ENCODE measurements at regions not wholly inside any gene's neighbourhood (a gene's known extent, or its start where the extent isn't known, plus 50 kb on each side); places are given as distances from the start of the nearest gene placed in this dataset.

GRCh38 chr9:108149326-108149725, 659.8 kb upstream of the KLF4 start:
- H3K9me3 ChIP-seq: no peaks in the 10 kb centered on the region
- H3K27ac ChIP-seq: no peak overlapping the region
- ATAC-seq: no peak
- intact Hi-C loops (cut with DNase I): loop anchor here in 1 of 2 donors (10.0 kb wide), 1 partner anchor 115 kb away; no protein-coding TSS in a partner anchor
- WGBS, 3 donors: 45 to 57% (median 49%) methylated on average over 4 of the region's 4 CpGs
- H3K27me3 ChIP-seq (ENCODE audit: insufficient read depth in 3 of 3, low read length in 2 of 3): no peaks in the 10 kb centered on the region
- DNase-seq: no peak
- H3K4me3 ChIP-seq: no peak overlapping the region
- TF ChIP-seq CTCF (IDR thresholded peaks at IDR 0.05): no peak
- no peaks in the 10 kb centered on the region for H3K36me3 ChIP-seq (ENCODE audit: insufficient read depth in 1 of 2, low read depth in 1 of 2)
- peaks cover 10% of the 10 kb centered on the region for H3K4me1 ChIP-seq

- no peaks in the 10 kb centered on the region for H3K36me3 ChIP-seq (ENCODE audit: insufficient read depth in 1 of 2, low read depth in 1 of 2)
- TF ChIP-seq CTCF (IDR thresholded peaks at IDR 0.05): no peak
- no peaks in the 10 kb centered on the region for H3K27me3 ChIP-seq (ENCODE audit: insufficient read depth in 3 of 3, low read length in 2 of 3)
- intact Hi-C loops (cut with DNase I): loop anchor here in 1 of 2 donors (10.0 kb wide), 1 partner anchor 122 kb away; no protein-coding TSS in a partner anchor
- DNase-seq: peak; percentile 80 to 92
- H3K27ac ChIP-seq: peak overlapping the region; percentile 59
- H3K4me3 ChIP-seq: no peak overlapping the region
- ATAC-seq: peak; percentile 72 to 97 (median 93)
- no peaks in the 10 kb centered on the region for H3K9me3 ChIP-seq
- peaks cover 23% of the 10 kb centered on the region for H3K4me1 ChIP-seq
- WGBS, 3 donors: 4 to 9% (median 6%) methylated on average over 10 of the region's 10 CpGs
Measured at GRCh38 chr9:108142504-108143201, 653.1 kb upstream of the KLF4 start.

- Histone ChIP-seq H3K27ac (peak overlapping the region; percentile 59), H3K4me1 (peaks cover 23% of the 10 kb centered on the region), H3K36me3 (ENCODE audit: insufficient read depth in 1 of 2, low read depth in 1 of 2) (no peaks in the 10 kb centered on the region), H3K4me3 (no peak overlapping the region), H3K9me3 (no peaks in the 10 kb centered on the region), H3K27me3 (ENCODE audit: insufficient read depth in 3 of 3, low read length in 2 of 3) (no peaks in the 10 kb centered on the region)
- WGBS, 3 donors: 10 to 33% (median 27%) methylated on average over 2 of the region's 2 CpGs
- no peak for DNase-seq
- ATAC-seq: peak in 1 of 4 donors; percentile 13
- TF ChIP-seq CTCF (IDR thresholded peaks at IDR 0.05): no peak
- intact Hi-C loops (cut with DNase I): loop anchor here in 1 of 2 donors (10.0 kb wide), 1 partner anchor 123 kb away; no protein-coding TSS in a partner anchor
Measured at GRCh38 chr9:108142142-108142503, 652.6 kb upstream of the KLF4 start.

- H3K27ac ChIP-seq: no peak overlapping the region
- TF ChIP-seq CTCF (IDR thresholded peaks at IDR 0.05): no peak
- 85 to 94% (median 86%) methylated on average over 2 of the region's 2 CpGs for WGBS, 3 donors
- DNase-seq (no peak), ATAC-seq (no peak)
- H3K4me3 ChIP-seq: no peak overlapping the region
- intact Hi-C loops (cut with DNase I): loop anchor here in 1 of 2 donors (10.0 kb wide), 1 partner anchor 125 kb away; no protein-coding TSS in a partner anchor
- no peaks in the 10 kb centered on the region for H3K36me3 ChIP-seq (ENCODE audit: insufficient read depth in 1 of 2, low read depth in 1 of 2)
- H3K27me3 ChIP-seq (ENCODE audit: insufficient read depth in 3 of 3, low read length in 2 of 3): no peaks in the 10 kb centered on the region
- H3K4me1 ChIP-seq: peaks cover 30% of the 10 kb centered on the region
- no peaks in the 10 kb centered on the region for H3K9me3 ChIP-seq
Measured at GRCh38 chr9:108139900-108140299, 650.3 kb upstream of the KLF4 start.
